ENCODE measurements at regions not wholly inside any gene's neighbourhood (a gene's known extent, or its start where the extent isn't known, plus 50 kb on each side); places are given as distances from the start of the nearest gene placed in this dataset.

- H3K4me3 ChIP-seq (ENCODE audit: low read depth, poor library complexity, severe bottlenecking): no peak overlapping the region
- 35 to 43% methylated on average over 4 of the region's 4 CpGs for WGBS, 2 donors
- DNase-seq (ENCODE audit: low spot score in 2 of 2): no peak
- intact Hi-C loops (cut with DNase I; ENCODE audit: low total_unique reads): no loop called here
- TF ChIP-seq POLR2A (IDR thresholded peaks at IDR 0.05) (no peak), CTCF (IDR thresholded peaks at IDR 0.05) (no peak)
These were observed 576.2 kb downstream of the TUSC7 start for GRCh38 chr3:117285737-117286136.

- TF ChIP-seq POLR2A (IDR thresholded peaks at IDR 0.05): no peak
- no peak for TF ChIP-seq CTCF (IDR thresholded peaks at IDR 0.05)
- DNase-seq (ENCODE audit: low spot score in 2 of 2): no peak
- H3K4me3 ChIP-seq (ENCODE audit: low read depth, poor library complexity, severe bottlenecking): no peak overlapping the region
- intact Hi-C loops (cut with DNase I; ENCODE audit: low total_unique reads): no loop called here
These were observed 576.9 kb downstream of the TUSC7 start for GRCh38 chr3:117286488-117286887.

DNA sequence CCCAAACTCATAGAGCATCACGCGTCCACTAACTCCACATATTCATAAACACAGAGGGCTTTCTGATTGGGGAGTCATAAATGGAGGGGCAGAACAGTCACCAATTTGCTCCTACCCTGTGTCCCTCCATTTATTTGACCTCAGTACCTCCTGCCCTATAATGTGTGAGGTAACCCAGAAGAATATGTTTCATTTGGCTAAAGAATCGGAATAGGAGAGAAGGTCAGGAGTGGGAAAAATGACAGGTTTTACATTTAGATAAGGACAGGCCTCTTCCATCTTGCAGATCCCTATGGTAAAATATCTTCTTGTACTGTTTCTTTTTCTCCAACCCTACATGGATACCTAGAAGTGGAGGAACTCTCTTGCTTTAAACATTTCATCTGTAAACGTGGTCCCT lies 578.0 kb downstream of the TUSC7 start:
- H3K4me3 ChIP-seq (ENCODE audit: low read depth, poor library complexity, severe bottlenecking): no peak overlapping the region
- intact Hi-C loops (cut with DNase I; ENCODE audit: low total_unique reads): no loop called here
- DNase-seq (ENCODE audit: low spot score in 2 of 2): no peak
- 67 to 71% methylated on average over 4 of the region's 4 CpGs for WGBS, 2 donors
- TF ChIP-seq CTCF (IDR thresholded peaks at IDR 0.05): no peak
- no peak for TF ChIP-seq POLR2A (IDR thresholded peaks at IDR 0.05)

DNA sequence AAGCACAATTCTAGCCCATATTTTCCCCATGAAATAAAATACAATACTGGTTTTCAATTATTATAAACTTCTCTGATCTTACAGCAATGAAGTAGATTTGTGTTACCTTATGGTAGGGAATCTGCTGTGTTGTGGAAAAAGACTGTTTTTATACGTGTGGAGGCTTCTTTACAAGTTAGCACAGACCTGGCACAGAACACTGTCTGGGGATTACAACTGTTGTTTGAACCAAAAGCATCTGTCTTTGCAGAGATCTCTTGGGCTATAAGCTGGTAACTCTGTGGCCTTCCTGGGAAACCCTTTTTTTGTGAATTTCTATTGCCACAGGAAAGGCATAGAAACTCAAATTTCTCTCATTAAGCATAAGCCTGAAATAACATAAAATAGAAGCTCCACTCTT lies 581.9 kb downstream of the TUSC7 start:
- no peak for DNase-seq (ENCODE audit: low spot score in 2 of 2)
- WGBS, 2 donors: 31 to 36% methylated on average over 1 of the region's 1 CpG
- TF ChIP-seq CTCF (IDR thresholded peaks at IDR 0.05): no peak
- TF ChIP-seq POLR2A (IDR thresholded peaks at IDR 0.05): no peak

DNA sequence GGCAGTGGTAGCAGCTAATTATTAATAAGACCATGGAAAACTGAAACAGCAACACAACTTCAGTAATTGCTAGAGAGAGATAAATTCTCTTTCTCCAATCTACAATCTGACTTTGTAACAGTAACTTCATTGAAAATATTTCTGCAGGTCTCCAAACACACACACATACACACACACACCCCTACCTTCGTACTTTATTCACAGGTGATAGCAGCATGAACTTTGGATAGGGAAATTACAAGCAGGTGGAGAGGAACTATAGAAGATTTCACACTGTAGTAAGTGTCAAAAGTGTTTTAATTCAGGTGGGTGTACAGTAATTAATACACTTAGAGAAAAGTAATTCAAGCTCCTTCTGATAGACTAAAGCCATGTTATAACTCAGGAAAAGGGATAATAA lies 587.5 kb downstream of the TUSC7 start:
- intact Hi-C loops (cut with DNase I; ENCODE audit: low total_unique reads): no loop called here
- DNase-seq (ENCODE audit: low spot score in 2 of 2): no peak
- WGBS, 2 donors: 78 to 80% methylated on average over 1 of the region's 1 CpG
- H3K4me3 ChIP-seq (ENCODE audit: low read depth, poor library complexity, severe bottlenecking): no peak overlapping the region
- TF ChIP-seq CTCF (IDR thresholded peaks at IDR 0.05) (no peak), POLR2A (IDR thresholded peaks at IDR 0.05) (no peak)

More for the DNA sequence above, 581.9 kb downstream of the TUSC7 start:
- intact Hi-C loops (cut with DNase I; ENCODE audit: low total_unique reads): no loop called here
- H3K4me3 ChIP-seq (ENCODE audit: low read depth, poor library complexity, severe bottlenecking): no peak overlapping the region

DNA sequence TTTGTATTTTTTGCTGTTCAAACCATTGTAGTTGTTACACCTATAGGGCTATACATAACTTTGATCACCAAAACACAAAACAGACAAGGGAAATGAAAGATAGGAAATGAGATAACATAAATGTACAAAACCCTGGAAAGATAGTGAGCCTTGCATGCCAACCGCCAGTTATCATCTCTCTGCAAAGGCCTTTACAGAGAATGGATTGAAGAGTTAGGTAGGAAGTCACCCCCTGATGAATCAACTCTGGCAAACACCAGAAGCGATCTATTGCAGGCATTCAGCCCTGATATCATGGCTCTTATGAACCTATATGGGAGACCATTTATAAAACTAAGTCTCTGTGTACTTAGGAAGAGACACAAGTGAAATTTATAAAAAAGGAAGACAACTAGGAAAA lies 588.0 kb downstream of the TUSC7 start:
- no peak overlapping the region for H3K4me3 ChIP-seq (ENCODE audit: low read depth, poor library complexity, severe bottlenecking)
- TF ChIP-seq POLR2A (IDR thresholded peaks at IDR 0.05) (no peak), CTCF (IDR thresholded peaks at IDR 0.05) (no peak)
- intact Hi-C loops (cut with DNase I; ENCODE audit: low total_unique reads): no loop called here
- 84 to 85% methylated on average over 2 of the region's 2 CpGs for WGBS, 2 donors
- DNase-seq (ENCODE audit: low spot score in 2 of 2): no peak

Measured in lower leg skin (tissue), 4 donors.